Ishikawa (cell line): ENCODE measurements at regions not wholly inside any gene's neighbourhood (a gene's known extent, or its start where the extent isn't known, plus 50 kb on each side); places are given as distances from the start of the nearest gene placed in this dataset.

ENCODE experiments used
- CEBPB ChIP-seq: IDR thresholded peaks from 2 replicates; pipeline ENCODE4 v1.6.1; 2012
- CREB1 ChIP-seq: IDR thresholded peaks from 2 replicates; pipeline ENCODE4 v1.6.1; 2012; ENCODE audit warnings: low read depth
- EGR1 ChIP-seq: IDR thresholded peaks from 2 replicates; pipeline ENCODE4 v1.6.1; 2012
- EP300 ChIP-seq: IDR thresholded peaks from 2 replicates; pipeline ENCODE4 v1.6.1; 2012; ENCODE audit warnings: borderline replicate concordance
- FOXM1 ChIP-seq: IDR thresholded peaks from 2 replicates; pipeline ENCODE4 v1.6.1; 2012; ENCODE audit warnings: low read depth, borderline replicate concordance
- NFIC ChIP-seq: IDR thresholded peaks from 2 replicates; pipeline ENCODE4 v1.6.1; 2012
- RAD21 ChIP-seq: IDR thresholded peaks from 2 replicates; pipeline ENCODE4 v1.6.1; 2012; ENCODE audit warnings: low read depth
- TAF1 ChIP-seq: IDR thresholded peaks from 2 replicates; pipeline ENCODE4 v1.6.1; 2012; ENCODE audit warnings: low read depth, mild to moderate bottlenecking
- TCF12 ChIP-seq: IDR thresholded peaks from 2 replicates; pipeline ENCODE4 v1.6.1; 2012; ENCODE audit warnings: low read depth
- TEAD4 ChIP-seq: IDR thresholded peaks from 2 replicates; pipeline ENCODE4 v1.6.1; 2012
- YY1 ChIP-seq: IDR thresholded peaks from 2 replicates; pipeline ENCODE4 v1.6.1; 2012; ENCODE audit warnings: low read depth
- ZBTB7A ChIP-seq: IDR thresholded peaks from 2 replicates; pipeline ENCODE4 v1.6.1; 2012; ENCODE audit warnings: low read depth
- TF ChIP-seq, protein P1 (sequence below): IDR thresholded peaks from 2 replicates; pipeline ENCODE4 v1.6.1; 2012; ENCODE audit warnings: low read depth, mild to moderate bottlenecking
- TF ChIP-seq, protein P2 (sequence below): IDR thresholded peaks from 2 replicates; pipeline ENCODE4 v1.6.1; 2012
- TF ChIP-seq, protein P3 (sequence below): IDR thresholded peaks from 2 replicates; pipeline ENCODE4 v1.6.1; 2012

DNA sequence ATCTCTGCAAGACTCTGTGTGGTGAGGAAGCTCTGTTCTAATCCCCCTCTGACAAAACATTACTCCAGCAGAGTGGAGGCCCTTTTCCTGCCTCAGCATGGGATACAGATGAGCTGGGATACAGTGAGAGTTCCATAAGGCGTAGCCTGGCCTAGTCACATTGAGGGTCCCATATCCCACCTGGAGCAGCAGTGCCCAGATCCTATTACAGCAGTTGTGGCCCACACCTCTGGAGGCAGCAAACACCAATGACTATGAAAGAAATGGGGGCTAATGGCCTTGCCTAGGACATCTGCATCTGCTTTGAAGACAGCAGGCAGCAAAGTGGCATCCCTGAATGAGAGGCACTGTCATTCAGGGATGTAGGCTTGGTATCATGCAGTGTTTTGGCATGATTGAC, 534.5 kb downstream of the TDRD15 start:
- no peak for TF ChIP-seq RAD21
- TF ChIP-seq EGR1, result no peak
- TF ChIP-seq TCF12, result no peak
- no peak for TF ChIP-seq FOXM1
- TF ChIP-seq TEAD4, result no peak
- TF ChIP-seq YY1, result no peak
- no peak for TF ChIP-seq EP300
- no peak for TF ChIP-seq TAF1
- no peak for TF ChIP-seq NFIC
- no peak for TF ChIP-seq ZBTB7A
- TF ChIP-seq, protein P1, sequence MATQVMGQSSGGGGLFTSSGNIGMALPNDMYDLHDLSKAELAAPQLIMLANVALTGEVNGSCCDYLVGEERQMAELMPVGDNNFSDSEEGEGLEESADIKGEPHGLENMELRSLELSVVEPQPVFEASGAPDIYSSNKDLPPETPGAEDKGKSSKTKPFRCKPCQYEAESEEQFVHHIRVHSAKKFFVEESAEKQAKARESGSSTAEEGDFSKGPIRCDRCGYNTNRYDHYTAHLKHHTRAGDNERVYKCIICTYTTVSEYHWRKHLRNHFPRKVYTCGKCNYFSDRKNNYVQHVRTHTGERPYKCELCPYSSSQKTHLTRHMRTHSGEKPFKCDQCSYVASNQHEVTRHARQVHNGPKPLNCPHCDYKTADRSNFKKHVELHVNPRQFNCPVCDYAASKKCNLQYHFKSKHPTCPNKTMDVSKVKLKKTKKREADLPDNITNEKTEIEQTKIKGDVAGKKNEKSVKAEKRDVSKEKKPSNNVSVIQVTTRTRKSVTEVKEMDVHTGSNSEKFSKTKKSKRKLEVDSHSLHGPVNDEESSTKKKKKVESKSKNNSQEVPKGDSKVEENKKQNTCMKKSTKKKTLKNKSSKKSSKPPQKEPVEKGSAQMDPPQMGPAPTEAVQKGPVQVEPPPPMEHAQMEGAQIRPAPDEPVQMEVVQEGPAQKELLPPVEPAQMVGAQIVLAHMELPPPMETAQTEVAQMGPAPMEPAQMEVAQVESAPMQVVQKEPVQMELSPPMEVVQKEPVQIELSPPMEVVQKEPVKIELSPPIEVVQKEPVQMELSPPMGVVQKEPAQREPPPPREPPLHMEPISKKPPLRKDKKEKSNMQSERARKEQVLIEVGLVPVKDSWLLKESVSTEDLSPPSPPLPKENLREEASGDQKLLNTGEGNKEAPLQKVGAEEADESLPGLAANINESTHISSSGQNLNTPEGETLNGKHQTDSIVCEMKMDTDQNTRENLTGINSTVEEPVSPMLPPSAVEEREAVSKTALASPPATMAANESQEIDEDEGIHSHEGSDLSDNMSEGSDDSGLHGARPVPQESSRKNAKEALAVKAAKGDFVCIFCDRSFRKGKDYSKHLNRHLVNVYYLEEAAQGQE, result no peak
- TF ChIP-seq, protein P2, sequence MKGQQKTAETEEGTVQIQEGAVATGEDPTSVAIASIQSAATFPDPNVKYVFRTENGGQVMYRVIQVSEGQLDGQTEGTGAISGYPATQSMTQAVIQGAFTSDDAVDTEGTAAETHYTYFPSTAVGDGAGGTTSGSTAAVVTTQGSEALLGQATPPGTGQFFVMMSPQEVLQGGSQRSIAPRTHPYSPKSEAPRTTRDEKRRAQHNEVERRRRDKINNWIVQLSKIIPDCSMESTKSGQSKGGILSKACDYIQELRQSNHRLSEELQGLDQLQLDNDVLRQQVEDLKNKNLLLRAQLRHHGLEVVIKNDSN, result no peak
- TF ChIP-seq, protein P3, sequence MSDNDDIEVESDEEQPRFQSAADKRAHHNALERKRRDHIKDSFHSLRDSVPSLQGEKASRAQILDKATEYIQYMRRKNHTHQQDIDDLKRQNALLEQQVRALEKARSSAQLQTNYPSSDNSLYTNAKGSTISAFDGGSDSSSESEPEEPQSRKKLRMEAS, result no peak
- no peak for TF ChIP-seq CEBPB
- TF ChIP-seq CREB1, result no peak

DNA sequence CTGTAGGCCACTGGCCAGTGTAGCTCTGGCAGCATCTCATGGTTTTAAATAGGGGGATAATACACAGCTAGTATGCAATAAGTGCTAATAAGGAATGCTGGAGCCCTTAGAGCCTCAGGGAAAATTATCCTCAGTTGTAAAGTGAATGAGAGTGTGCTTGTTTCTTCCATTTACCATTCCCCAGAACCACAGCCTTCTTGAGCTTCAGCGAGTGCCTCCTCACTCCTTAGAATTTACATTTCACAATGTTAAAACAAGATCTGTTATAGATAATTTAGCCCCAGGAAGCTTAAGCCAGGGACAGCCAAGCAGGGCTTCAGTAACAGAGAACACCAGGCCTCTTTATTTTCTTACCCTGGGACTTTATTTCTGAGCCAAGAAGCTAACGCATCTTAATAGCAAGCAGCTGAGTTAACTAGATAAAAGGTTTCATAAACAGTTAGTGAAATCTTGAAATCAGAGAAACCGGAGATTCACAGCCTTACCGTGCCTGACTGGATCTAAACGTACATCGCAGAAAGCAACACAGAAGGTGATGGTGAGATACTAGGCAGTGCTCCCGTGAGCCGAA, 535.2 kb downstream of the TDRD15 start:
- no peak for TF ChIP-seq TCF12
- TF ChIP-seq CREB1, result no peak
- no peak for TF ChIP-seq NFIC

DNA sequence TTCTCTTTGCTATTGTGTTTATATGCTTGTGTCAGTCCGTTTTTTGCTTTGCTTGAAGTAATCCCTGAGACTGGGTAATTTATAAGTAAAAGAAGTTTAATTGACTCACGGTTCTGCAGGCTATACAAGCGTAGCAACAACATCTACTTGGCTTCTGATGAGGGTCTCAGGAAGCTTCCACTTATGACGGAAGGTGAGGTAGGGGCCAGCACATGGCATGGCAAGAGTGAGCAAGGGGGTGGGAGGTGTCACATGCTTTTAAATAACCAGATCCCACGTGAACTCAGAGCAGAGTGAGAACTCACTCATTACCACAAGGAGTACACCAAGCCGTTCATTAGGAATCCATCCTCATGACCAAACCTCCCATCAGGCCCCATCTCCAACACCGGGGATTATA, 540.3 kb downstream of the TDRD15 start:
- TF ChIP-seq EGR1, result no peak
- TF ChIP-seq ZBTB7A, result no peak
- TF ChIP-seq, protein P3, result no peak
- no peak for TF ChIP-seq YY1
- no peak for TF ChIP-seq CEBPB
- no peak for TF ChIP-seq TEAD4
- TF ChIP-seq EP300, result no peak
- no peak for TF ChIP-seq RAD21
- no peak for TF ChIP-seq FOXM1
- no peak for TF ChIP-seq CREB1
- TF ChIP-seq, protein P2, result no peak
- TF ChIP-seq, protein P1, result no peak
- no peak for TF ChIP-seq TAF1
- no peak for TF ChIP-seq TCF12
- no peak for TF ChIP-seq NFIC

DNA sequence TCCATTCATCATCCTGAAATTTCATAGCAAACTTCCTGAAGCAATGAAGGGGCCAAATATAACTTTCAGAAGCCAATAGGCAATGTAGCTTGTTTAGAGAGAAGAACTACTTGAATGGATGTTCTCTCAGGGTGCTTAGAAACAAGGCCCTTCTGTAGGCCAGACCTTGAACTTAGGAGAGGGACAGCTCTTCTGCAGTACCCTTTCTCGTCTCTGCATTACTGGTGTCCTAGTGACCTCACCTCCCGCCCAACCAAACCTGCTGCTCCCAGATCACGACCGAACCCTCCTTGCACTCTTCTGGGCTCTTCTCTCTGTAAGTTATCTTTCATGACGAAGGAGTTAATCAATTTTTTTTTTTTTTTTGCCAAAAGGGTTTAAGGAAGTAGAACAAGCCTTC, 543.9 kb downstream of the TDRD15 start:
- TF ChIP-seq YY1, result no peak
- no peak for TF ChIP-seq CEBPB
- no peak for TF ChIP-seq ZBTB7A
- no peak for TF ChIP-seq RAD21
- TF ChIP-seq TAF1, result no peak
- TF ChIP-seq TEAD4, result no peak
- TF ChIP-seq EGR1, result no peak
- TF ChIP-seq, protein P2, result no peak
- no peak for TF ChIP-seq FOXM1
- TF ChIP-seq, protein P3, result no peak
- TF ChIP-seq EP300, result no peak
- TF ChIP-seq, protein P1, result no peak
- TF ChIP-seq TCF12, result no peak
- TF ChIP-seq CREB1, result no peak
- no peak for TF ChIP-seq NFIC
